ENCODE measurements at regions not wholly inside any gene's neighbourhood (a gene's known extent, or its start where the extent isn't known, plus 50 kb on each side); places are given as distances from the start of the nearest gene placed in this dataset.

- ChIA-PET CTCF (interaction anchor here (1.2 kb wide), 1 partner anchor 13 kb away, joined by 3 read pairs; no protein-coding TSS in a partner anchor), POLR2A (interaction anchor here (0.7 kb wide), 1 partner anchor 168 kb away, joined by 3 read pairs; no protein-coding TSS in a partner anchor)
- no peak overlapping the region for H3K27ac ChIP-seq (ENCODE audit: low read depth, low read length)
- no peaks in the 10 kb centered on the region for H3K4me1 ChIP-seq (ENCODE audit: insufficient read depth, low read length)
- no peak for DNase-seq
- H3K36me3 Mint-ChIP-seq = peaks cover 0 to 4% (median 0%) of the 10 kb centered on the region in 3 donors
- H3K27ac Mint-ChIP-seq = no peak overlapping the region
- peaks cover 5 to 19% (median 9%) of the 10 kb centered on the region in 5 donors for H3K9me3 Mint-ChIP-seq
- H3K27me3 ChIP-seq (ENCODE audit: insufficient read depth, low read length, poor library complexity, severe bottlenecking) = no peaks in the 10 kb centered on the region
- peaks cover 7 to 16% of the 10 kb centered on the region in 2 donors for H3K27me3 Mint-ChIP-seq
- H3K4me3 Mint-ChIP-seq = no peak overlapping the region
- no peaks in the 10 kb centered on the region for H3K9me3 ChIP-seq (ENCODE audit: low read length)
- H3K36me3 ChIP-seq (ENCODE audit: insufficient read depth, low read length) = no peaks in the 10 kb centered on the region
- H3K4me3 ChIP-seq (ENCODE audit: low read length) = no peak overlapping the region
- H3K4me1 Mint-ChIP-seq = peaks cover 4% of the 10 kb centered on the region in 3 donors
These were observed 168.2 kb downstream of the SREK1 start for GRCh38 chr5:66312266-66312665.

GRCh38 chr5:66315784-66316183 lies 171.7 kb downstream of the SREK1 start:
- H3K4me3 Mint-ChIP-seq = no peak overlapping the region
- H3K36me3 Mint-ChIP-seq = peaks cover 0 to 4% (median 0%) of the 10 kb centered on the region in 3 donors

GRCh38 chr5:66322786-66323528 lies 178.9 kb downstream of the SREK1 start:
- Mint-ChIP-seq H3K27ac (no peak overlapping the region), H3K4me3 (no peak overlapping the region), H3K4me1 (no peaks in the 10 kb centered on the region), H3K36me3 (no peaks in the 10 kb centered on the region), H3K27me3 (peaks cover 5 to 48% of the 10 kb centered on the region in 2 donors), H3K9me3 (no peaks in the 10 kb centered on the region)
- Histone ChIP-seq H3K27me3 (ENCODE audit: insufficient read depth, low read length, poor library complexity, severe bottlenecking) (no peaks in the 10 kb centered on the region), H3K27ac (ENCODE audit: low read depth, low read length) (no peak overlapping the region), H3K36me3 (ENCODE audit: insufficient read depth, low read length) (no peaks in the 10 kb centered on the region), H3K4me3 (ENCODE audit: low read length) (no peak overlapping the region), H3K9me3 (ENCODE audit: low read length) (no peaks in the 10 kb centered on the region), H3K4me1 (ENCODE audit: insufficient read depth, low read length) (no peaks in the 10 kb centered on the region)
- CTCF ChIA-PET = interaction anchor here (0.9 to 1.6 kb wide), 2 partner anchors 10 to 19 kb away, joined by 3 read pairs; no protein-coding TSS in a partner anchor
- DNase-seq = no peak
- POLR2A ChIA-PET = no interaction called here

More at GRCh38 chr5:66315784-66316183, 171.7 kb downstream of the SREK1 start:
- DNase-seq = no peak
- no peaks in the 10 kb centered on the region for H3K27me3 ChIP-seq (ENCODE audit: insufficient read depth, low read length, poor library complexity, severe bottlenecking)
- no peaks in the 10 kb centered on the region for H3K4me1 ChIP-seq (ENCODE audit: insufficient read depth, low read length)
- ChIA-PET CTCF (interaction anchor here (1.6 kb wide), 1 partner anchor 10 kb away, joined by 5 read pairs; no protein-coding TSS in a partner anchor), POLR2A (no interaction called here)
- no peak overlapping the region for H3K4me3 ChIP-seq (ENCODE audit: low read length)
- H3K9me3 ChIP-seq (ENCODE audit: low read length) = no peaks in the 10 kb centered on the region
- H3K27ac ChIP-seq (ENCODE audit: low read depth, low read length) = no peak overlapping the region
- H3K4me1 Mint-ChIP-seq = no peaks in the 10 kb centered on the region
- H3K9me3 Mint-ChIP-seq = peaks cover 5 to 20% (median 9%) of the 10 kb centered on the region in 5 donors
- H3K36me3 ChIP-seq (ENCODE audit: insufficient read depth, low read length) = no peaks in the 10 kb centered on the region
- H3K27ac Mint-ChIP-seq = no peak overlapping the region
- peaks cover 10 to 42% of the 10 kb centered on the region in 2 donors for H3K27me3 Mint-ChIP-seq

DNA sequence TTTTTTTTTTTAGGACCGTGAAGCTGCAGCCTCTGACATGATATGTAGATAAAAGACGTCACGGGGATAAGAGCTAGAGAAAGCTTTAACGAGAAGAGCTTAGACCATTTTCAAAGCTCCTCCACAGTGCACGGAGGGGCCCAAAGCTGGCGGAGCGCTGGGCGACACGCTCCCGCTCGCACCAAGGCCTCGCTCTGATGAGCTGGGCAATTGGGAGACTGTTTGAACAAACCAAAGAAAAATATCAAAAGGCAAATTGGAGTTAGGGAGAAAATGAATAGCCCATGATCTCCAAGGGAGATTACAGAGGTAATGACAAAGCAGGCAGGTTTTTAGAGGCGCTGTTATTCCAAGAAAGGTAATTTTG lies 179.4 kb downstream of the SREK1 start:
- Mint-ChIP-seq H3K36me3 (no peaks in the 10 kb centered on the region), H3K4me1 (no peaks in the 10 kb centered on the region), H3K27ac (no peak overlapping the region), H3K9me3 (no peaks in the 10 kb centered on the region), H3K27me3 (peaks cover 1 to 47% of the 10 kb centered on the region in 2 donors), H3K4me3 (no peak overlapping the region)
- Histone ChIP-seq H3K36me3 (ENCODE audit: insufficient read depth, low read length) (no peaks in the 10 kb centered on the region), H3K4me1 (ENCODE audit: insufficient read depth, low read length) (no peaks in the 10 kb centered on the region), H3K27me3 (ENCODE audit: insufficient read depth, low read length, poor library complexity, severe bottlenecking) (no peaks in the 10 kb centered on the region), H3K9me3 (ENCODE audit: low read length) (no peaks in the 10 kb centered on the region), H3K4me3 (ENCODE audit: low read length) (no peak overlapping the region), H3K27ac (ENCODE audit: low read depth, low read length) (no peak overlapping the region)
- ChIA-PET CTCF (interaction anchor here (0.9 to 1.6 kb wide), 2 partner anchors 10 to 18 kb away, joined by 3 read pairs; no protein-coding TSS in a partner anchor), POLR2A (no interaction called here)
- no peak for DNase-seq

- H3K27ac ChIP-seq (ENCODE audit: low read depth, low read length) = no peak overlapping the region
- POLR2A ChIA-PET = no interaction called here
These were observed 180.3 kb downstream of the SREK1 start for GRCh38 chr5:66324357-66324756.

GRCh38 chr5:66326276-66326675 lies 182.2 kb downstream of the SREK1 start:
- CTCF ChIA-PET = no interaction called here

More at GRCh38 chr5:66324357-66324756, 180.3 kb downstream of the SREK1 start:
- Histone ChIP-seq H3K9me3 (ENCODE audit: low read length) (no peaks in the 10 kb centered on the region), H3K27me3 (ENCODE audit: insufficient read depth, low read length, poor library complexity, severe bottlenecking) (no peaks in the 10 kb centered on the region), H3K4me1 (ENCODE audit: insufficient read depth, low read length) (no peaks in the 10 kb centered on the region), H3K36me3 (ENCODE audit: insufficient read depth, low read length) (no peaks in the 10 kb centered on the region), H3K4me3 (ENCODE audit: low read length) (no peak overlapping the region)
- H3K4me3 Mint-ChIP-seq = no peak overlapping the region
- H3K27me3 Mint-ChIP-seq = peaks cover 1 to 40% of the 10 kb centered on the region in 2 donors
- CTCF ChIA-PET = interaction anchor here (1.6 to 2.1 kb wide), 2 partner anchors 17 to 18 kb away, joined by 3 to 8 read pairs; no protein-coding TSS in a partner anchor
- no peak for DNase-seq
- H3K27ac Mint-ChIP-seq = no peak overlapping the region
- H3K9me3 Mint-ChIP-seq = no peaks in the 10 kb centered on the region
- H3K36me3 Mint-ChIP-seq = no peaks in the 10 kb centered on the region
- no peaks in the 10 kb centered on the region for H3K4me1 Mint-ChIP-seq

GRCh38 chr5:66327008-66327407 lies 182.9 kb downstream of the SREK1 start:
- ChIA-PET CTCF (no interaction called here), POLR2A (no interaction called here)
- Histone ChIP-seq H3K27me3 (ENCODE audit: insufficient read depth, low read length, poor library complexity, severe bottlenecking) (no peaks in the 10 kb centered on the region), H3K4me3 (ENCODE audit: low read length) (no peak overlapping the region), H3K4me1 (ENCODE audit: insufficient read depth, low read length) (no peaks in the 10 kb centered on the region), H3K36me3 (ENCODE audit: insufficient read depth, low read length) (no peaks in the 10 kb centered on the region), H3K9me3 (ENCODE audit: low read length) (no peaks in the 10 kb centered on the region), H3K27ac (ENCODE audit: low read depth, low read length) (no peak overlapping the region)
- no peak for DNase-seq
- no peak overlapping the region for H3K4me3 Mint-ChIP-seq
- no peak overlapping the region for H3K27ac Mint-ChIP-seq
- no peaks in the 10 kb centered on the region for H3K9me3 Mint-ChIP-seq
- peaks cover 1 to 23% of the 10 kb centered on the region in 2 donors for H3K27me3 Mint-ChIP-seq
- no peaks in the 10 kb centered on the region for H3K4me1 Mint-ChIP-seq
- H3K36me3 Mint-ChIP-seq = no peaks in the 10 kb centered on the region

More at GRCh38 chr5:66326276-66326675, 182.2 kb downstream of the SREK1 start:
- H3K4me1 Mint-ChIP-seq = no peaks in the 10 kb centered on the region
- H3K36me3 Mint-ChIP-seq = no peaks in the 10 kb centered on the region
- H3K4me3 Mint-ChIP-seq = no peak overlapping the region
- no peak for DNase-seq
- H3K27me3 ChIP-seq (ENCODE audit: insufficient read depth, low read length, poor library complexity, severe bottlenecking) = no peaks in the 10 kb centered on the region
- POLR2A ChIA-PET = no interaction called here
- H3K27me3 Mint-ChIP-seq = peaks cover 1 to 26% of the 10 kb centered on the region in 2 donors
- H3K4me1 ChIP-seq (ENCODE audit: insufficient read depth, low read length) = no peaks in the 10 kb centered on the region
- no peaks in the 10 kb centered on the region for H3K36me3 ChIP-seq (ENCODE audit: insufficient read depth, low read length)
- H3K9me3 Mint-ChIP-seq = no peaks in the 10 kb centered on the region
- no peak overlapping the region for H3K4me3 ChIP-seq (ENCODE audit: low read length)
- no peak overlapping the region for H3K27ac ChIP-seq (ENCODE audit: low read depth, low read length)
- no peaks in the 10 kb centered on the region for H3K9me3 ChIP-seq (ENCODE audit: low read length)
- H3K27ac Mint-ChIP-seq = no peak overlapping the region

DNA sequence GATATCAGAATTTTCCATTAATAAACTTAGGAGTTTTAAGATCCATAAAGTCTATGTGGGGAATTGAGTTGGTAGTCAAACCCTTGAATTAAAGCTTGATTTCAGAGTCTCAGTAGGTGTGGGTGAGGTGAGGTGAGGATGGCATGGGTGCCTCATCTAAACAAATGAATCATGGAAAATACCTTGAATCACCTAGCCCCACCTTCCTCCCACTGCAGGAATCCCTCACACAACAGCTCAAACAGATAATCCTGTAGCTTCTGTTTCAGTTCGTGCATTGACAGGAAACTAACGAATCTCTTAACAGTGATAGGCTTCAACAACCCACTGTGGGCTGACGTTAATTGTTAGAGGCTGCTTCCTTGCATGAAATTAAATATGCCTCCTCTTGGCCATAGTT lies 185.0 kb downstream of the SREK1 start:
- H3K27ac Mint-ChIP-seq = no peak overlapping the region
- no peaks in the 10 kb centered on the region for H3K36me3 ChIP-seq (ENCODE audit: insufficient read depth, low read length)
- no peak overlapping the region for H3K4me3 ChIP-seq (ENCODE audit: low read length)
- H3K4me1 Mint-ChIP-seq = no peaks in the 10 kb centered on the region
- H3K4me3 Mint-ChIP-seq = no peak overlapping the region
- H3K9me3 ChIP-seq (ENCODE audit: low read length) = no peaks in the 10 kb centered on the region
- no peak overlapping the region for H3K27ac ChIP-seq (ENCODE audit: low read depth, low read length)
- ChIA-PET CTCF (interaction anchor here (1.6 kb wide), 1 partner anchor 10 kb away, joined by 4 read pairs; no protein-coding TSS in a partner anchor), POLR2A (no interaction called here)
- no peaks in the 10 kb centered on the region for H3K27me3 ChIP-seq (ENCODE audit: insufficient read depth, low read length, poor library complexity, severe bottlenecking)
- H3K36me3 Mint-ChIP-seq = no peaks in the 10 kb centered on the region
- peaks cover 3 to 26% of the 10 kb centered on the region in 2 donors for H3K27me3 Mint-ChIP-seq
- no peak for DNase-seq
- H3K9me3 Mint-ChIP-seq = no peaks in the 10 kb centered on the region
- no peaks in the 10 kb centered on the region for H3K4me1 ChIP-seq (ENCODE audit: insufficient read depth, low read length)
